H9 (cell line): ENCODE measurements at regions not wholly inside any gene's neighbourhood (a gene's known extent, or its start where the extent isn't known, plus 50 kb on each side); places are given as distances from the start of the nearest gene placed in this dataset.

Source experiments
- DNase-seq: peaks from one replicate; pipeline ENCODE4 v3.0.0-alpha.2; 2017
- H2AFZ ChIP-seq: one replicate; pipeline ENCODE4 v1.6.1; 2013; ENCODE audit warnings: mild to moderate bottlenecking, low read length, control low read depth, moderate library complexity
- H2AK5ac ChIP-seq: 2 replicates; pipeline ENCODE4 v1.6.1; 2013; ENCODE audit warnings: low read length, control low read depth, mixed read lengths; ENCODE audit not compliant: insufficient read length
- H2BK120ac ChIP-seq: one replicate; pipeline ENCODE4 v1.6.1; 2013; ENCODE audit warnings: low read depth, mild to moderate bottlenecking, low read length, control low read depth, inconsistent platforms; ENCODE audit not compliant: poor library complexity, severe bottlenecking
- H2BK12ac ChIP-seq: 2 replicates; pipeline ENCODE4 v1.6.1; 2013; ENCODE audit warnings: low read length, control low read depth, mixed read lengths, low read depth; ENCODE audit not compliant: insufficient read length
- H2BK15ac ChIP-seq: 2 replicates; pipeline ENCODE4 v1.6.1; 2013; ENCODE audit warnings: low read depth, low read length, control low read depth
- H2BK20ac ChIP-seq: one replicate; pipeline ENCODE4 v1.6.1; 2013; ENCODE audit warnings: low read depth, mild to moderate bottlenecking, low read length, control low read depth, inconsistent platforms; ENCODE audit not compliant: poor library complexity, severe bottlenecking
- H2BK5ac ChIP-seq: 2 replicates; pipeline ENCODE4 v1.6.1; 2013; ENCODE audit warnings: low read length, control low read depth, mixed read lengths; ENCODE audit not compliant: insufficient read length
- H3K14ac ChIP-seq: 2 replicates; pipeline ENCODE4 v1.6.1; 2013; ENCODE audit warnings: low read length, control low read depth; ENCODE audit not compliant: insufficient read depth
- H3K18ac ChIP-seq: 2 replicates; pipeline ENCODE4 v1.6.1; 2013; ENCODE audit warnings: low read depth, mild to moderate bottlenecking, mixed read lengths, low read length, control low read depth; ENCODE audit not compliant: insufficient read length
- H3K23ac ChIP-seq: 2 replicates; pipeline ENCODE4 v1.6.1; 2013; ENCODE audit warnings: low read length, control low read depth, mixed read lengths, low read depth; ENCODE audit not compliant: insufficient read length
- H3K23me2 ChIP-seq: 2 replicates; pipeline ENCODE4 v1.6.1; 2013; ENCODE audit warnings: low read depth, mild to moderate bottlenecking, mixed read lengths, low read length, control low read depth; ENCODE audit not compliant: insufficient read length, poor library complexity, severe bottlenecking
- H3K27ac ChIP-seq: 2 replicates; pipeline ENCODE4 v1.5.1; 2013; ENCODE audit warnings: low read length, control low read depth, mixed read lengths, low read depth; ENCODE audit not compliant: insufficient read length
- H3K27me3 ChIP-seq: 2 replicates; pipeline ENCODE4 v1.6.1; 2013; ENCODE audit warnings: low read length, control low read depth, inconsistent platforms; ENCODE audit not compliant: insufficient read depth
- H3K4ac ChIP-seq: 2 replicates; pipeline ENCODE4 v1.6.1; 2013; ENCODE audit warnings: low read depth, mild to moderate bottlenecking, control low read depth, inconsistent platforms, low read length, moderate library complexity
- H3K4me1 ChIP-seq: 2 replicates; pipeline ENCODE4 v1.6.1; 2013; ENCODE audit warnings: low read length, control low read depth, inconsistent platforms; ENCODE audit not compliant: insufficient read depth
- H3K4me2 ChIP-seq: 2 replicates; pipeline ENCODE4 v1.6.1; 2013; ENCODE audit warnings: low read length, control low read depth, mixed read lengths; ENCODE audit not compliant: insufficient read length, insufficient read depth
- H3K56ac ChIP-seq: 2 replicates; pipeline ENCODE4 v1.6.1; 2013; ENCODE audit warnings: low read depth, mild to moderate bottlenecking, mixed read lengths, low read length, control low read depth; ENCODE audit not compliant: insufficient read length
- H3K79me1 ChIP-seq: 2 replicates; pipeline ENCODE4 v1.6.1; 2013; ENCODE audit warnings: low read depth, mild to moderate bottlenecking, moderate library complexity, low read length, control low read depth, inconsistent platforms; ENCODE audit not compliant: insufficient read depth, poor library complexity, severe bottlenecking
- H3K79me2 ChIP-seq: 2 replicates; pipeline ENCODE4 v1.6.1; 2013; ENCODE audit warnings: low read length, control low read depth, inconsistent platforms; ENCODE audit not compliant: insufficient read depth
- H3K9ac ChIP-seq: 2 replicates; pipeline ENCODE4 v1.6.1; 2013; ENCODE audit warnings: low read length, control low read depth, mixed read lengths; ENCODE audit not compliant: insufficient read length; ENCODE audit errors: extremely low read depth
- H3K9me3 ChIP-seq: one replicate; pipeline ENCODE4 v1.6.1; 2013; ENCODE audit warnings: low read depth, low read length, inconsistent platforms; ENCODE audit not compliant: control insufficient read depth
- H3T11ph ChIP-seq: one replicate; pipeline ENCODE4 v1.6.1; 2013; ENCODE audit warnings: mild to moderate bottlenecking, low read length, control low read depth, inconsistent platforms
- H4K20me1 ChIP-seq: one replicate; pipeline ENCODE4 v1.6.1; 2013; ENCODE audit not compliant: control insufficient read depth, insufficient read length, insufficient read depth
- H4K5ac ChIP-seq: 2 replicates; pipeline ENCODE4 v1.6.1; 2013; ENCODE audit warnings: low read depth, mild to moderate bottlenecking, mixed read lengths, low read length, control low read depth; ENCODE audit not compliant: insufficient read length
- H4K8ac ChIP-seq: replicated peaks from 2 replicates; pipeline ENCODE4 v1.6.1; 2013; ENCODE audit warnings: low read length, control low read depth, mixed read lengths, low read depth; ENCODE audit not compliant: insufficient read length
- H4K91ac ChIP-seq: 2 replicates; pipeline ENCODE4 v1.6.1; 2013; ENCODE audit warnings: low read depth, mild to moderate bottlenecking, moderate library complexity, mixed read lengths, low read length, control low read depth; ENCODE audit not compliant: insufficient read length
- H3K27ac Mint-ChIP-seq, 3 experiments: 2 replicates in 2 of 3; 3 replicates in 1 of 3; pipeline ENCODE4 v1.8.0; 2020 to 2021; ENCODE audit warnings: mixed read lengths in 3 of 3, mild to moderate bottlenecking in 1 of 3, moderate library complexity in 1 of 3
- H3K27me3 Mint-ChIP-seq: 2 replicates; pipeline ENCODE4 v1.8.0; 2021; ENCODE audit warnings: low read depth, mild to moderate bottlenecking, moderate library complexity, mixed read lengths
- H3K36me3 Mint-ChIP-seq, 3 experiments: 2 replicates in 2 of 3; 3 replicates in 1 of 3; pipeline ENCODE4 v1.8.0; 2020 to 2021; ENCODE audit warnings: low read depth in 3 of 3, mixed read lengths in 3 of 3; ENCODE audit not compliant: insufficient read depth in 1 of 3
- H3K4me1 Mint-ChIP-seq, 2 experiments: 2 replicates each; pipeline ENCODE4 v1.8.0; 2020; ENCODE audit warnings: mixed read lengths in 2 of 2
- H3K4me3 Mint-ChIP-seq, 2 experiments: 2 replicates in 1 of 2; 3 replicates in 1 of 2; pipeline ENCODE4 v1.8.0; 2020 to 2021; ENCODE audit warnings: mild to moderate bottlenecking in 2 of 2, mixed read lengths in 2 of 2, moderate library complexity in 1 of 2
- H3K9me3 Mint-ChIP-seq, 2 experiments: 2 replicates in 1 of 2; 3 replicates in 1 of 2; pipeline ENCODE4 v1.8.0; 2020; ENCODE audit warnings: mild to moderate bottlenecking in 2 of 2, mixed read lengths in 2 of 2, moderate library complexity in 1 of 2
- CTCF ChIP-seq: fragments of 200-600 bp; sonication (generic); conservative IDR thresholded peaks from 3 replicates; pipeline ENCODE4 v1.8.0; 2021; ENCODE audit warnings: antibody characterized with exemption, mild to moderate bottlenecking
- WGBS: extraction: QIAGEN DNeasy Blood & Tissue Kit; methylation state at CpG from one replicate; pipeline ENCODE4 v1.1.7; 2013; ENCODE audit warnings: missing lambda C conversion rate, low lambda C conversion rate, mixed read lengths; ENCODE audit not compliant: insufficient read length; ENCODE audit errors: extremely low coverage; 5-methylcytosine and 5-hydroxymethylcytosine counted together

- H3K27me3 Mint-ChIP-seq, result no peaks in the 10 kb centered on the region
- WGBS, result no CpG with 5 or more reads among the region's 11 CpGs
These were observed 629.6 kb downstream of the SLC16A7 start for GRCh38 chr12:60225216-60226000.

More at GRCh38 chr12:60225216-60226000, 629.6 kb downstream of the SLC16A7 start:
- peaks cover 0 to 6% (median 0%) of the 10 kb centered on the region in 3 experiments; a peak in 1 of 7 replicates for H3K36me3 Mint-ChIP-seq
- no peak overlapping the region for H3K9ac ChIP-seq
- H3K27ac Mint-ChIP-seq, result peak overlapping the region in 1 of 3 experiments; percentile 61; a peak in 1 of 7 replicates
- H2BK120ac ChIP-seq, result no peak overlapping the region
- no peak overlapping the region for H4K8ac ChIP-seq
- no peak overlapping the region for H4K91ac ChIP-seq
- H3K18ac ChIP-seq, result no peak overlapping the region
- H2BK15ac ChIP-seq, result no peak overlapping the region
- H2BK20ac ChIP-seq, result no peak overlapping the region
- H3K23ac ChIP-seq, result no peak overlapping the region
- H3K4me2 ChIP-seq, result no peak overlapping the region
- no peak overlapping the region for H2AK5ac ChIP-seq
- no peak overlapping the region for H4K5ac ChIP-seq
- no peaks in the 10 kb centered on the region for H3K23me2 ChIP-seq
- H3K4ac ChIP-seq, result no peak overlapping the region
- H3K4me1 Mint-ChIP-seq, result no peaks in the 10 kb centered on the region
- DNase-seq, result no peak
- H3K56ac ChIP-seq, result no peak overlapping the region
- H3K27me3 ChIP-seq, result no peaks in the 10 kb centered on the region
- H3K27ac ChIP-seq, result no peak overlapping the region
- H2BK12ac ChIP-seq, result no peak overlapping the region
- H3K4me3 Mint-ChIP-seq, result no peak overlapping the region
- H3K9me3 ChIP-seq, result no peaks in the 10 kb centered on the region
- H3K79me2 ChIP-seq, result no peaks in the 10 kb centered on the region
- no peaks in the 10 kb centered on the region for H3K79me1 ChIP-seq
- H3K9me3 Mint-ChIP-seq, result peaks cover 0 to 6% of the 10 kb centered on the region in 2 experiments; a peak in 3 of 5 replicates
- H3T11ph ChIP-seq, result no peak overlapping the region
- no peak for TF ChIP-seq CTCF
- H3K14ac ChIP-seq, result no peak overlapping the region
- H4K20me1 ChIP-seq, result no peaks in the 10 kb centered on the region
- no peak overlapping the region for H2BK5ac ChIP-seq
- no peaks in the 10 kb centered on the region for H3K4me1 ChIP-seq
- no peak overlapping the region for H2AFZ ChIP-seq
